Testis (tissue), 2 donors: ENCODE measurements at regions not wholly inside any gene's neighbourhood (a gene's known extent, or its start where the extent isn't known, plus 50 kb on each side); places are given as distances from the start of the nearest gene placed in this dataset.

Source experiments
- CTCF ChIP-seq, 3 experiments: fragments of 450-650 bp in 2 of 3; fragments of 200-600 bp in 1 of 3; sonication (generic) in 1 of 3; IDR thresholded peaks; one replicate each; pipeline ENCODE4 v1.5.1; 2016 to 2019; ENCODE audit warnings: antibody characterized with exemption in 3 of 3, mild to moderate bottlenecking in 2 of 3, moderate library complexity in 1 of 3
- POLR2A ChIP-seq: fragments of 450-650 bp; IDR thresholded peaks from one replicate; pipeline ENCODE4 v1.6.1; 2017; ENCODE audit warnings: antibody characterized with exemption, mild to moderate bottlenecking, moderate library complexity

DNA sequence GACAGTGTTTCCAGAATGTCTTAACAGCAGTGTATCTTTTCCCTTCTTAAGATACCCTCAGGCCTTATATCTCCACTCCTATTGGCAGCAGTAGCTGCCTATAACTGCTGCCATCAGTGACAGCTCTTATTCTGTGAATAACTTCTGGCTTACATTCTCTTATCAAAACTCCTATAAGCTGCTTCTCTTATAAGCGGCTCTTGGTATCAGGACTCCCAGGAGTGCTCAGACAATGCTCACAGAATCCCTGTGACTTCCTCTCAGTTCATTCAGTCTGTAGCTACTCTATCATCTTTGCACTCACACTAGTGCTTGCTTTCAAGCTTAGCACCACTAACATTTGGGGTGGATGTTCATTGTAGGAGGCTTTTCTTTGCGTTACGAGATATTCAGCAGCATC lies 143.7 kb upstream of the CDH7 start:
- TF ChIP-seq CTCF (IDR thresholded peaks at IDR 0.05) (no peak), POLR2A (no peak)
